ENCODE measurements at regions not wholly inside any gene's neighbourhood (a gene's known extent, or its start where the extent isn't known, plus 50 kb on each side); places are given as distances from the start of the nearest gene placed in this dataset.
"Not testable (repeated sequence)": the region's sequence is repeated elsewhere in the genome, so short reads cannot be mapped to it uniquely, and the experiment has no call there.

DNA sequence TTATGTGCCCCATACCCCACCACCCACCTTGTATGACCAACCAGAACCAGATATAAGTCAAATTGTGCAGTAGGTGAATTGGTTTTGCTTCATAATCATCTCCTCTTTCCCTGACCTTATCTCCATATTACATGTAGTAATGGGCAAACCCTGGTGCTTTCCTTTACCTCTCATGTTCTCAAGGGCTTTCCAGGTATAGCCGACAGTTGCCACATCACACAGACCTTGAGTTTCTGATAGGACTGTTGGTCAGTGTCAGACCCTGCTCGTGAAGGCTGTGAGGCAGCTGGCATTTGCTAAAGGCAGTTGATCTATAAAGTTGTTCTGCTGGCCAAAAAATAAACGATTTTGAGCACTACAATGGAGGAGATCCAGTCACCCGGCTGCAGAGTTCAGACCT is 145.9 kb downstream of the ALX1 start:
- DNase-seq, result no peak

DNA sequence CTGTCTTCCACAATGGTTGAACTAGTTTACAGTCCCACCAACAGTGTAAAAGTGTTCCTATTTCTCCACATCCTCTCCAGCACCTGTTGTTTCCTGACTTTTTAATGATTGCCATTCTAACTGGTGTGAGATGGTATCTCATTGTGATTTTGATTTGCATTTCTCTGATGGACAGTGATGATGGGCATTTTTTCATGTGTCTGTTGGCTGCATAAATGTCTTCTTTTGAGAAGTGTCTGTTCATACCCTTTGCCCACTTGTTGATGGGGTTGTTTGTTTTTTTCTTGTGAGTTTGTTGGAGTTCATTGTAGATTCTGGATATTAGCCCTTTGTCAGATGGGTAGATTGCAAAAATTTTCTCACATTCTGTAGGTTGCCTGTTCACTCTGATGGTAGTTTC is 153.1 kb downstream of the ALX1 start:
- not testable (repeated sequence) for DNase-seq

DNA sequence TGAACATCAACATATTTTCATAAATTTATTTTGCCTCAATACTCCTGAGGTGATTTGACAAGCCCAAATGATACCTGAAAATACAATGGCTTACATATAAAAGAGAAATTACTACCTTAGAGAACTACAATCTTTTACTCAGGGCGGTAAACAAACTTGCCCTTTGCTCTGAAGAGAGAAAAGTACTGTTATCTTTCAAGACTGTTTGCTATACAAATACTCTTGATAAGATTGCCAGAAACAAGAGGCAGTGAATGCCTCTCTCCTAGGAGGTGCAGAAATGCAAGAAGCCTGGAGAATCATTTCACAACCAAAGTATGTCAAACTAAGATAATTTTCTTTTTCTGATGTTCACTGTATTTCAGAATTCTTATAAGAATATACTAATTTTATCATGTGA is 160.3 kb downstream of the ALX1 start:
- no peak for DNase-seq

DNA sequence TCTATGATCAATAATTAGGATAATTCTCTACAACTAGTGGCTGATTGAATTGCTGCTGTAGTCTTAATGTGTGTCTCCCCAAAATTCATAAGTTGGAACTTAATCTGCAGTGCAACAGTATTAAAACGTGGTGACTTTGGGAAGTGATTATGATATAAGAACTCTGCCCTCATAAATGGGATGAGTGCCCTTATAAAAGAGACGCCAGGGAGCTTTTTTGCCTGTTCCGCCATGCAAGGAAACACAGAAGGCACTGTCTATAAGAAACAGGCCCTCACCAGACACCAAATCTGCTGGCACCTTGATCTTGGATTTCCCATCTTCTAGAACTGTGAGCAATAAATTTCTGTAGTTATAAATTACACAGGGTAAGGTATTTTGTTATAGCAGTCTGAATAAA is 161.0 kb downstream of the ALX1 start:
- no peak for DNase-seq

DNA sequence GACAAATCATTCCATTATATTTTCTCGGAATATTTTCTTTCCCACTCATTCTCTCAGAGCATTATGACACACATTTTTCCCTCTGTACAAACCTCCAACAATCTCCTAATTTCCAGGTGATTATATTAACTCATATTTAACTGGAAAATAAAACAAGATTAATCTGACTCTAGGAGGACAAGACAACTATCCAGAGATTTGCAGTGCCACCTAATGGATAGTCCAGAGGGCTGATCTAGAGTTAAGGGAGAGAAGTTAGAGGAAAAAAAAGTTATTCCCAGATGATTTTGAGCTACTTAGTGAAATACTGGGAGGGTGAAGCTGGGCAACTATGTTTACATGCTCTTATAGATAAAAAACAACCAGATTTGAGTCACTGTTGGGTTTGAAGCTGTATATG is 161.7 kb downstream of the ALX1 start:
- DNase-seq, result no peak

DNA sequence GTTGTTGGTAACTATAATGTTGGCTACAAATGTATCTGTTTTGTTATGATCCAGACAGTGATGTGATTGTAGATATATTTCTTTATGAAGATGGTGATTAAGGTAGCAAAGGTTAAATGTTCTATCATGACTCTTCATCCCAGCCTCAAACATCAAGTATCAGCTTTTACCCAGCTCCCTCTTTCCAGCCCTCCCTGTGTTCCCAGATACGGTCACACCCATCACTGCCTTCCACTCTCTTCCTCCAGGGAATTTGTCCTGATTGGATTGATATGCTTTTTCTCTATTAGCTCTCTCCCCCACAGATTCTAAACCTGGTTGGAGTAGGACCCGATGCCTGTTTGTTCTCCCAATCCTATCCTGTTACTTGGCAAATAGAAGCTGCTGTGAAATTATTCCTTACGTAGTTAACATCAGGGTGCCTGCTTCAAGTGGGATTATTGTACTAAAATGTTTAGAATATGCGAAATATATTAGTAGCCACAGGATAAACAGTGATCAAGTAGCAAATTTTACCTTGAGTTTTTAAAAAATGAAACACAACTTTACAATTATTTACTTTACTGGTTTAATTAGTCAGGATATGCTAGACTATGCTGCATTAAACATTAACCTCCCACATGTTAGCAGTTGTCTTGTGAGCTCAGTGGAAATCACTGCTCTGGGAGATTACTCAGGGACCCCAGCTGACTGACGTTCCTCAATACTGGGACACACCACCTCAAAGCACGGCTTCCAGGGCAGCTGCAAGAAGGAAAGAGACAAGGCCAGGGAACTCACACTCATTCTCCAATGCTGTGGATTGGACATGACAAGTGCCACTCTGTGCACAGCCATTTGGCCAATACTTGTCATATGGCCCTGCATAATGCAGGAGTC is 165.3 kb downstream of the ALX1 start:
- no peak for DNase-seq

DNA sequence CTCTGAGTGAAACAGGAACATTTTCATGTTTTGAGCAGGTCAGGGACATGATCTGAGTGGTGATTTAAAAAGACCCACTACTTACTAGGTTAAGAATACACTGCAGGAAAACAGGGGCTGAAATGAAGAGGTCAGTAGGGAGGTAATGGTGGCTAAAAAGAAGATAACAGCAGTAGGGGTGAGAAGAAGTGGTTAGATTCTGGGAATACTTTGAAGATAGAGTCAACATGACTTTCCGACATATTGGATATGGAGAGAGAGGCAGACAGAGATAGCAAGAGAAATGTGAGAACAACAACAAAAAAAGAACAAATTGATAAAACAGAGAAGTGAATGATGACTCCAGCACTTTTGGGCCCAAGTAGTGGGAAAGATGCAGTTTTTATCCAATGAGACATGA is 168.0 kb downstream of the ALX1 start:
- DNase-seq, result no peak

DNA sequence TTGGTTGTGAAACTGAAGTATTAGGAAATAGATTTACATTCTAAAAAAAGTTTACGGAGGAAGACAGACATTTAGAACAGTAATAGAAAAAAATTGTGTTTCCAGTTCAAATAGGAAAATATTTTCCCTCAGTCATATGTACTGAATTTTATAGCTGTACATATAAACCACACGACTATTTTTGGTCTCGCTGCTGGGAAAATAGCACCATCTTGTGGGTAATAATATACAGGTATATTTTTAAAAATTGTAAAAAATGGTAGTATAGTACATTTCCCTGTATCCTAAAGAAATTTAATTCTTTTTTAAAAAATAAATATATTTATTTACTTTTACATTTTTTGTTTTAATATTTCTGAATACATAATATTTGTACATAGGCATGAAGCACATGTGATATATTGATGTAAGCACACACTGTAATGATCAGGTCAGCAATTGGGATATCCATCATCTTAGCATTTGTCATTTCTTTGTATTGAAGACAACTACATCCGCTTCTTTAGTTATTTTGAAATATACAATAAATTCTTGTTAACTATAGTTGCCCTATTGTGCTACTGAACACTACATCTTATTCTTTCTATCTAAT is 168.6 kb downstream of the ALX1 start:
- no peak for DNase-seq

DNA sequence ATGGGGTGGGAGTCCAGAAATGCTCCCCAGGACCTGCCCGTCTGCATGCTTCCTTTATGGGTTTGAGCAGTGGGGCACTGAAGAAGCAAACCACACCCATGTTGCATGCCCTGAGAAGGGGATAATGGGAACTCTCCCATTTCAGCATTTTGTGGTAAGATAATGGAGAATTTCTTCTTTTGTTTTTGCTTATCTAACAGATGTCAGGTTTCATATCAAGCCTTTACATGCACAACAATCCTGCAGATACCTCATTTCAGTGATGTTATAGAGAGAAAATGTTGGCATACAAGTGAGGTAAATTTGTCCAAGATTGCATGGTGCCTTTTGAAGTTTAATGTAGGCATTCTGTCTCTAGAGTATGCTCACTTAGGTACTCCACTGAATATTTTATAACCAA is 177.0 kb downstream of the ALX1 start:
- no peak for DNase-seq

DNA sequence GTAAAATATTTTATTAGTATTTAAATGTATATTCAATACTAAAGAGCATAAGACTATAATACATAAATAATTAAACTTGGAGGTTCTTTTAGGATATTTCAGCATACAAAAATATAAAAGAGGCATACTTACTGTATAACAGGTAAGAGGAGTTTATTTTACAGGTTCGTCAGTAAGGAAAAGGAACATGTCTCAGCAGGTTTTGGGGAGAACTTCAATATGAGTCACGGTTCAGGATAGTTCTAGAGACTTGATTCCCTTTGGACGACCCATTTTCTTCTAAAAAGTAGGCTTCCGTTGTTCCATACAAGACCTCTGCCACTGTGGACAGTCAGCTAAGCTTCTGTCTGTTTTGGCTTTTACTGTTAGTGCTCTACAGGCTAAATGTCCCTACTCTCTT is 181.1 kb downstream of the ALX1 start:
- no peak for DNase-seq

DNA sequence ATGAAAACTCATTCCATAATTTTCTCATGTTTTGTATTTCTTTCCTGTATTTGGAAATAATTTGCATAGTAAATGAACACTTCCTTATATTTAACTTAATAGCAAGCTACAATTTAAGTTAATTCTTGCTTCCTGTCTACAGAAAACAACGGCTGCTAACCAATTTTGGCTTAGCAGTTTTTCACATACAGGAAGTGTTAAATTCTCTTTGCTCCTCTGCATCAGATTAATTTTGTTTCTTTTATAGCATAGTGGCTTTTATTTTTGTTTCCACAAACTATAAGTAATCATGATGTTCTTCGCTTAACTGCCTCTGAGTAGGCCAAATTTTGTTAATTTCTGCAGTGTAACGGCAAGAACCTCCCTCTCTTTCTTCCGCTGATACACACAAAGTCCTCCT is 182.9 kb downstream of the ALX1 start:
- DNase-seq, result no peak

DNA sequence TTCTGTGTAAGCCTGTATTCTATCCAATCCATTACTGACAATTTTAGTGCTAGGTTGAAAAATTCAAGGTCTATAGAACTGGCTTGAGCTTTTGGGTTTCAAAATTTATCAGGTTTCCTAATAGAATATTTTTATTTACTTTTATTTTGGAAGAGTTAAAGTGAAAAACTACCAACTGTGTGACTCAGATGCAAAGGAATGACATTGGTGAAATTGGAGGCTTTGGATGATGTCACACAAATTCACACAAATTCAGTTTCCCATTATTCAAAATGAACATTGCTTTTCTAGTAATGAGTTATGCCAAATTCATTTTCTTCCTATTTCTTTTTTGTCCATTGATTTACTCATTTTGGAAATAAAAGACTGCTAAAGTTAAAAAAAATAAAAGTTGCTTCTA is 186.9 kb downstream of the ALX1 start:
- no peak for DNase-seq

DNA sequence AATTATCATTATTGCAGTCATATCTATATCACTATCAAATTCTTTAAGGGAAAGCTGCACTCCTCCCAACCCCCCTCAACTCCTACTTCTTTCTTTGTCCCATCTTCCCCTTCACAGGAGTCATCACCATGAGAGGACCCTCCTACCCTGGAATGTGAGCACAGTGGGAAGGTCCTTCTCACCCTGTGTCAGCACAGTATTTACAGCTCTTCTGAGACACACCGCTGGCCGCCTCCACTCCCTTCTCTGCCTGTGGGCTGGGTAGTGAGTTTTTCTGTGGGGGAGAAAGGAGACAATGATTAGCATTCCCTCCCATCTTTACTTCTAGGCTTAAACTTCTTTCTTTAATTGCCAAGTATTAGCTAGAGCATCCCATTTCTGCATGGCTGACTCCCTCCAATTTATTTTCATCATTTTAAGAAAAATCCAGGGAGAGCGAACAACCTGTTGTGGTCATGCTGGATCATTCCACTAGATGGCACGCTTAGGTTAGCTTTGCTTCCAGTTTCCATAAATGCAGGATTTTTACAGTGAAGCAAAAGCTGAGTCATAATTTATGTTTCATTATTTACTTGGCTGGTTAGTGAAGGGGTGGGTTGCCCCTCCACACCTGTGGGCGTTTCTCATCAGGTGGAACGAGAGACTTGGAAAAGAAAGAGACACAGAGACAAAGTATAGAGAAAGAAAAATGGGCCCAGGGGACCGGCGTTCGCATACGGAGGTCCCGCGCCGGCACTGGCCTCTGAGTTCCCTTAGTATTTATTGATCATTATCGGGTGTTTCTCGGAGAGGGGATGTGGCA is 188.5 kb downstream of the ALX1 start:
- peak; percentile 13 to 14 for DNase-seq

DNA sequence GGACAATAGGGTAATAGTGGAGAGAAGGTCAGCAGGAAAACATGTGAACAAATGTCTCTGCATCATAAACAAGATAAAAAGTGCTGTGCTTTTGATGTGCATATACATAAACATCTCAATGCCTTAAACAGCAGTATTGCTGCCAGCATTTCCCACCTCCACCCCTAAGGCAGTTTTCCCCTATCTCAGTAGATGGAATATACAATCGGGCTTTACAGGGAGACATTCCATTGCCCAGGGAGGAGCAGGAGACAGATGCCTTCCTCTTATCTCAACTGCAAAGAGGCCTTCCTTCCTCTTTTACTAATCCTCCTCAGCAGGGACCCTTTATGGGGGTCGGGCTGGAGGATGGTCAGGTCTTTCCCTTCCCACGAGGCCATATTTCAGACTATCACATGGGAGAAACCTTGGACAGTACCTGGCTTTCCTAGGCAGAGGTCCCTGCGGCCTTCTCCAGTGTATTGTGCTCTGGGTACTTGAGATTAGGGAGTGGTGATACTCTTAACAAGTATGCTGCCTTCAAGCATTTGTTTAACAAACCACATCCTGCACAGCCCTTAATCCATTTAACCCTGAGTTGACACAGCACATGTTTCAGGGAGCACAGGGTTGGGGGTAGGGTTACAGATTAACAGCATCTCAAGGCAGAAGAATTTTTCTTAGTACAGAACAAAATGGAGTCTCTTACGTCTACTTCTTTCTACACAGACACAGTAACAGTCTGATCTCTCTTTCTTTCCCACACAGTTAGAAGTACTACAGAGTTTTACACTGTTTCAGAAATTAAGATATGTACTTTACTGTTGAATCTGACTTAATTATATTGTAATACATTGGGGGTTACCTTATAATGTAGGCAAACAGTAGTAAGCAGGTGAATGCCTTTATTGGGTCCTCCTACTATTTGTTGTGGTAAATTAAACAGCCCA is 189.4 kb downstream of the ALX1 start:
- peak; percentile 19 to 63 for DNase-seq

DNA sequence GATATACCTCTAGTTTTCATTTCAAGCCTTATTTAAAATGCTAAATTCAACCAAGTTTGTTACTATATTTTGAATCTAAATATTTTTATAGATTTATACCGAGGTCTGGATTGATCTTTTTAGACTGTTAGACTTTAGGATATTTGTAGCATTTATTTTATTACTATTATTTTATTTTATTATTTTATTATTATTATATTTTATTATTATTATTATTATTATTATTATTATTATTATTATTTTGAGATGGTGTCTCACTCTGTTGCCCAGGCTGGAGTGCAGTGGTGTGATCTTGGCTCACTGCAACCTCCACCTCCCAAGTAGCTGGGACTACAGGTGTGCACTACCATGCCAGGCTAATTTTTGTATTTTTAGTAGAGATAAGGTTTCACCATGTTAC is 195.3 kb downstream of the ALX1 start:
- not testable (repeated sequence) for DNase-seq

DNA sequence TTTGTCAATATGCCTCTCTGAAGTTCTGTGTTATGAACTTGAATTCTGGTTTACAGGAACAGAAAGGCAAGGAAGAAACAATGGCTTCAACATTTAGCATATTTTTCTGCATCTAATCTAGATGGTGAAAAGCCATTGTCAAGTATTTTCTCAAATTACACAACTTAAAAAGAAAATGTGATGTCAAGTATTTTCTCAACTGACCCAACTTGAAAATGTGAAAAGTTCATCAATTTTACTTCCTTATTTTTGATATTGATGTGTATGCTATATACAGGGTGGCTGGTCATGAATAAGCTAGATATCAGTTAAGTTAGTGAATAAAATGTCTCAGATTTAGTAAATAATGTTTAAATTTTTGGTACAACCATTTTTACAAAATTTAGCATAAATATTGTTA is 196.7 kb downstream of the ALX1 start:
- no peak for DNase-seq

DNA sequence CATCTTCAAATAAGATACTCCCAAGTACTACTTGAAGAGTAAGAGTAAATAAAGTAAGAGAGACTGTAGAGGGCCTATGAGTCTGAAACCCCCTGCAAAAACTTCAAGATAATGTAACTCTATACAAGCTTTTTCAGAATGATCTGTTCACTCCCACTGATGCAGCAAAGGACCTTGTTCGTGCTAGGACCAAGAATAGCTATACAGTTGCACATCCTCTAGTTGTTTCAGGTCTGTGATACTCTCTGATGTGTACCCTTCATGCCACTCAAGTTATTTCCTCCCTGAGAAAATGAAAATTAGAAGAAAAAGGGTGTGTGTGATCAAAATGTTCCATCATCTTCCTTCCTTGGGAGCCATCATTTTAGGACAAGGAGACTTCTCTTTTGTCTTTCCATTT is 204.4 kb downstream of the ALX1 start:
- no peak for DNase-seq

DNA sequence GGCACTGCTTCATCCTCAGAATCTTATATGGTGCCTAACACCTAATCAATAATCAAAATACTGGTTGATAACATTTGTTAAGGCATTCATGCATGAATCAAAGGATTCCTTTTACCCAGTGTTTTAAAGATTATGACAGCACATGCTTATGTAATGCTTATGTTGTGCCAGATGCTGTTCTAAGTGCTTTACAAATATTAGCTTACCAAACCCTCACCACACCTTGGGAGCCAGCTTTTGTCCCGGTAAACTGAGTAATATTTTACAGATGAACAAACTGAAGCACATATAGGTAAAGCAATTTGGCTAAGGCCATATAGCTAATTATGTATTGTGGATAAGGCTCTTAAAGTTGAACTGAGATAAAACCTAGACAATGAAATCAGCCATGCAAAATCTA is 209.2 kb downstream of the ALX1 start:
- DNase-seq, result no peak

DNA sequence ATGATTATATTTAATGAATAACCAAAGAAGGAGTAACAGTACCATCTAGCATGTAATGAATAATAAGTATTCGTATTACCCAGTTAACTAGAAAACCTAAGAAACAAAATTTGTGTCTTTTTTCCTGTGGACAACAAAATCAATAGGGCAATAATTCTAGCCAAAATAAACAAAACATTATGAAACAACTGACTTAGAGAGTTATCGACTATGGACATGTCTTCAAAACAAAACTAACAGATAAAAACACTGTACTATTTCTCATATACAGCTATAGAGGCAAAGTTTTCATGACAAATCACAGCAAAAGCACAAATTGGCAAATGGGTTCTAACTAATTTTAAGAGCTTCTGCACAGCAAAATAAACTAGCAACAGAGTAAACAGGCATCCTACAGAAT is 224.1 kb downstream of the ALX1 start:
- DNase-seq, result no peak

DNA sequence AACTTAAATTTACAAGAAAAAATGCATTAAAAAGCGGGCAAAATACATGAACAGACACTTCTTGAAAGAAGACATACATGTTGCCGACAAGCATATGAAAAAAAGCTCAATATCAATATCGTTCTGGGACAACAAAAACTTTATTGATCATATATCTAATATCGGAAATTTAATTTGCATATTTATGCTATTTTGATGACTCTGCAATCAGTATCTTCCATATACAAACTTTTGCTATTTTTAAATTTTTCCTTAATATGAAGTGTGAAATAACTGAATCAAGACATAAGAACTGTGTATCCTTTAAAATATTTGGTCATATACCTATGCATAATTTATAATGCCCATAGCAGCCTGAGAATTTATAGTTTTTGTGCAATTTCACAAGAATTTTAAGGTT is 224.6 kb downstream of the ALX1 start:
- no peak for DNase-seq

DNA sequence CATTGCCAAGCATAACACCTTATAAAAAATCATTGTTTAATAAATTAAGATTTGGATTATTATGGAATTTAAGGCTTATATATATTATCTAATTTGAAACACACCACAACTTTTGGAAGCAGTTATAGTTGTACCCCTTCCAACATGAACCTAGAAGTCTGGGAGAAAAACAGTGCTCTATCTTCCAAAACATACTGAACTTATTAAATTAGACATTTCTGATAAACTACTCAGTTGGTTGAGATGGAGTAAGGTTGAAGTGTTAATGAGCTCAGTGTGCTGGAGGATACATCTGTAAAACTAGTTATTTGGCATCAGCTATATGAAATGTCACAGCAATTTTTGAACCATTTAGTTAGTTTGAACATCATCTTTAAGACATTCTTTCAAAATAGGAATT is 227.4 kb downstream of the ALX1 start:
- no peak for DNase-seq

DNA sequence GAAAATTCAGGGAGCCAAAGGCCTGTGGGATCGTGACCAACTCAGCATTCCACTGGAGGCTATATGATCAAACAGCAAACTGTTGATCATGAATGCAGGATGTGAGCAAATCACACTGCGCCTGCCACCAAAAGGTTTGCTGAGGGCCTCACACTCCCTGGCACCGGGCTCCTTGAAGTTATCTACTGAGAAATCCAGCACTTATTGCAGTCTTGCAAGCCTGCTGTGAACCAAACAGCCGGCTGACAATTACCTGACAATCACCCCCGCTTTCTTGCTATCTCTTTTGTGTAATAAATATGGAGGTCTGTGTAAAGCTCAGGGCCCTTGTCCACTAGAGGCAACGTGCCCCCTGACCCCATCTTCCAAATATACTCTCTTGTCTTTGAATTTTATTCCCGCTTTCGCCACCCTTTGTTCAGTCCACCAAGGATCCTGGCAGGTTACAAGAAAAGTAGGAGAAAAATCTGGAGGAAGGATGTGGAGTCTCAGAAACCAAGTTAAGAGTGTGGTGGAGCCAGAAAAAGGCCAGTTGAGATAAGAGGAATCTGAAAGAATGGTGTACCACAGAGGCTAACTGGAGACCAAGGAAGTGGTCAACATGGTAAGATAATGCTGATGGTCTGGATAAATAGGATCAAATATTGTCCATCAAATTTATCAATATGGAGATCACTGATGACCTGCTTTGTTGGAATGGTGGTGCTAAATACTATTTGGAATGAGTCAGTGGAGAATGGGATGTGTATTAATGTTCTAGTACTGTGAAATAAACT is 229.2 kb downstream of the ALX1 start:
- DNase-seq, result no peak

Data from NCI-H187 (cell line).